ENCODE measurements at regions not wholly inside any gene's neighbourhood (a gene's known extent, or its start where the extent isn't known, plus 50 kb on each side); places are given as distances from the start of the nearest gene placed in this dataset.

GRCh38 chr18:71849407-71849806, 694.7 kb downstream of the CBLN2 start:
- TF ChIP-seq EZH2phosphoT487 (IDR thresholded peaks at IDR 0.05; ENCODE audit: low read length) (no peak), CTCF (IDR thresholded peaks at IDR 0.05; ENCODE audit: low read length) (peak; percentile 19)
